ENCODE measurements at regions not wholly inside any gene's neighbourhood (a gene's known extent, or its start where the extent isn't known, plus 50 kb on each side); places are given as distances from the start of the nearest gene placed in this dataset.
A peak's percentile ranks its signal among the peaks of the same experiment; 100 is the strongest.

DNA sequence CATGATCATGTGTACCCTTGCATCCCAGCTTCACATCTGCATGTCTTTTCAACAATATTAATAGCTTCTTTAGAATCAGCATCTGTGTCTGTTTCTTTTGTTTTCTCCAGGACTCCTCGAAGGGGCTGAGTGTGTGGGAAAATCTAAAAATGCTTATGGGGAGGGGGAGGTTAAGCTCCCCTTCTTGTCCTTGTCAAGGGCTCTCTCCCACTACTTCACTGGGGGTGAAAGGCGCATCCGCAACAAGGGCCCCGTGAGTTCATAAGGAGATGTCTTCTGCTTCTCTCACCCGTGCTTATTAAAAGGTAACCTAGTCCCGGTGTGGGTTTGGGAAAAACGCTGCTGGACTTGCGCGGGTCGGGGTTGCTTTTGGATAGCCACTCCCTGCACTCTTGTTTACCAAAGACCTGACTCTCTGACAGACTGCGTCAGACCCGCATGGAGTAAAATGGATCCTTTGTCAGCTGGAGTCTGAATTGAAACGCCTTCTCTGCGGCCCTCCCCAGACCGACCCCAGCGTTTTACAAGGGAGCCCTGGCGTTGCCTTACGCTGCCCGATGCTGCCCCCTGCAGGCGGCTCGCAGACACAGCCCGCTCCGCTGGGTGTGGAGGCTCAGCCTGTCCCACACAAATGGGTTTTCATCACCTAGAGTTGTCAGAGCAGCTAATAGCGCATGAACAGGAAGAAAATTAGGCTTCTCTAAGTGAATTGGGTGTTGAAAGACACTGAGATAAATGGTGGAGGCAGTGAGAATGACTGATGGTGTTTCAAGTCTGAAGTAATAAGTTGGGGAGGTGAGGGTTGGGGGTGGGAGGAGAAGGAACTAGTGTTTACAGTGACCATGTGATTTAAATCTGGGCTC is 53.8 kb downstream of the IER5 start:
- DNase-seq: peak; percentile 92

GRCh38 chr1:181143102-181143859 is 54.8 kb downstream of the IER5 start:
- DNase-seq: no peak

- no peak for DNase-seq
These were observed 55.7 kb downstream of the IER5 start for GRCh38 chr1:181144238-181144637.

GRCh38 chr1:181148636-181149035 is 60.1 kb downstream of the IER5 start:
- no peak for DNase-seq

GRCh38 chr1:181149326-181150125 is 61.0 kb downstream of the IER5 start:
- peak; percentile 68 for DNase-seq

GRCh38 chr1:181150273-181150672 is 61.8 kb downstream of the IER5 start:
- no peak for DNase-seq

DNA sequence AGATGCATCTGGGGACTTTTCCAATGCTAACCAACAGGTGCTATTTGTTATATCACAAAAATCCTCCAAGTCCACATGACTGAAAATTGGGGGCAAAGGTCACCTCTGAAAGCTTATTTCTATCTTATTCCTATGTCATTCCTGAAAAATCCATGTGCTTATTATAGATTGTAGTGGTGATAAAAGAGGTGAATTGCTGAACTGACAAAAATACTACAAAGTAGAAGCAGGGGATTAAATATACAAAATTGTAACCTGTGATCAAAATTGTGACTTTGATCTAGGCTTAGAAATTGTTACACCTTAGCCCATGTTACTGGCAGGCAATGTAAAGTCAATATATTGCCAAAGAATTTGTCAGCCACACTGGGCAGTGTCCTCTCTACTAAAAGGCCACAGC is 62.3 kb downstream of the IER5 start:
- DNase-seq: no peak

GRCh38 chr1:181151378-181152326 is 63.2 kb downstream of the IER5 start:
- no peak for DNase-seq

- DNase-seq: no peak
These were observed 64.6 kb downstream of the IER5 start for GRCh38 chr1:181152892-181153633.

DNA sequence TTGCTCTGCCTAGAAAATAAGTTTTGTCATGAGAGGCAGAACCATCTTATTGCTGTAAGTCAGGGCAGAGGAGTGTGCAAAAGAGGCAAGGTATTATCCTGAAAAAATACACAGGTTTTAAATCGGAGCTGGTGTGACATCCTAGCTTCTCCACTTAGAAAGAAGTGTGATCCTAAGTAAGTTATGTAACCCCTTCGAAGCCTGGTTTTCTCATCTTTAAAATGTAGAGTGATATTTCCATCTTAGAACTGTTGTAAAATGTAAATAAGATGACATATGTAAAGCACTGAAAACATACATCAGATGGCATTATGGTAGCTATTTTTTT is 65.1 kb downstream of the IER5 start:
- DNase-seq: no peak

DNA sequence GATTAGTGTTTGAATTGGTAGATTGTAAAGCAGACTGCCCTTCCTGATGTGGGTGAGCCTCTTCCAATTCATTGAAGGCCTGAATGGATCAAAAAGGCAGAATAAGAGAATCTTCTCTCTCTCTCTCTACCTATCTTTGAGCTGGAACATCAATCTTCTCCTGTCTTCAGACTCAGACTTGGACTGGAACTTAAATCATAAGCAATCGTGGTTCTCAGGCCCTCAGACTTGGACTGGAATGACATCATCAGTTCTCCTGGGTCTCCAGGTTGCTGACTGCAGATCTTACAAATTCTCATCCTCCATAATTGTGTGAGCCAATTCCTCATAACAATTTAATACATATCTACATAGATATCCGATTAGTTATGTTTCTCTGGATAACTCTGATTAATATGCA is 66.8 kb downstream of the IER5 start:
- DNase-seq: no peak

DNA sequence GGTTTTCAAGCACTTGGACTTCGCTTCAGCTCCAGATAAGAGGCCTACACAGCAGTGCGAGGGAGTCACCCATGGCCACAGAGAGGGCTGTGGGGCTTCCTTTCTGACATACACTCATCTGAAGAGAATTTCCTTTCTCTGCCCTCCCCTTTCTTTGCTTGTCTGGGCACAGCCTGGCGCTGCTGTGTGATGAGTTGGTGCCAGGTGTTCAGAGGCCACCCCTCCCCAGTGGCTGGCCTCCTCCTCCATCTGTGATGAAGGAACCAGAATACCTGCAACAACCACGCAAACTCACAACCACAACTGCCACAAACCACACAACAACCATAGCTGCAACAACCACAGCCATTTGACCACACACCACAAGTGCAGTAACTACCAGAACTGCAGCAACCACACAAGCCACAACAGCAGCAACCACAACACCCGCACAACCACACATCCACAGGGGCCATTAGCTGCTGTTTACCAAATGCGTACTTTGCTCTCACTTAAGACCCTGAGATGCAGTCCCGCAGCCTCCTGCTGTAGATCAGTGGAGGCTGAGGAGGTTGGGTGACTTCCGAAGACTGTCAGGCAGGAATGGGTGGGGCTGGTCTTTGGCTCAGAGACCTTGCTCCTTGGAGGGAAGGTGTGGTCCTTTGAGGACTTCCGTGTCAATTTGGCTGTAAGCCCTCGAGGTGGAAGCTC is 71.1 kb downstream of the IER5 start:
- peak; percentile 53 for DNase-seq

DNA sequence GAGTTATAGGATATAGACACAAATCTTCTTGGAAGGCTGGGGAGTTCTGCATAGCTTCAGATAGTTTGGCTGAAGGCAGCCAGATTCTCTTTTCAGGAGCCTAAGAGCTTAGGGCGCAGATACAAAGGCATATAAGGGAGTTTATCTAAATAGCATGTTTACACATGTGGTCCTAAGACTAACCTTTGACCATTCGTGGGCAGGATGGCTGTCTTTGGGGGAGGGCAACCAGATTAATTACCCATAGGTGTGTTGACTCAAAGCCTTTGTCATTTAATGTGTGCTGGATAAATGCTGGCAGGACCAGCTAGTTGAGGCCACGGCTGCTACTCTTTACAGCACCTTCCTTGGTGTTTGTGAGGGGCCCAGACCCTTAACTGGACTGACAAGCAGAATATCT is 71.8 kb downstream of the IER5 start:
- DNase-seq: no peak

DNA sequence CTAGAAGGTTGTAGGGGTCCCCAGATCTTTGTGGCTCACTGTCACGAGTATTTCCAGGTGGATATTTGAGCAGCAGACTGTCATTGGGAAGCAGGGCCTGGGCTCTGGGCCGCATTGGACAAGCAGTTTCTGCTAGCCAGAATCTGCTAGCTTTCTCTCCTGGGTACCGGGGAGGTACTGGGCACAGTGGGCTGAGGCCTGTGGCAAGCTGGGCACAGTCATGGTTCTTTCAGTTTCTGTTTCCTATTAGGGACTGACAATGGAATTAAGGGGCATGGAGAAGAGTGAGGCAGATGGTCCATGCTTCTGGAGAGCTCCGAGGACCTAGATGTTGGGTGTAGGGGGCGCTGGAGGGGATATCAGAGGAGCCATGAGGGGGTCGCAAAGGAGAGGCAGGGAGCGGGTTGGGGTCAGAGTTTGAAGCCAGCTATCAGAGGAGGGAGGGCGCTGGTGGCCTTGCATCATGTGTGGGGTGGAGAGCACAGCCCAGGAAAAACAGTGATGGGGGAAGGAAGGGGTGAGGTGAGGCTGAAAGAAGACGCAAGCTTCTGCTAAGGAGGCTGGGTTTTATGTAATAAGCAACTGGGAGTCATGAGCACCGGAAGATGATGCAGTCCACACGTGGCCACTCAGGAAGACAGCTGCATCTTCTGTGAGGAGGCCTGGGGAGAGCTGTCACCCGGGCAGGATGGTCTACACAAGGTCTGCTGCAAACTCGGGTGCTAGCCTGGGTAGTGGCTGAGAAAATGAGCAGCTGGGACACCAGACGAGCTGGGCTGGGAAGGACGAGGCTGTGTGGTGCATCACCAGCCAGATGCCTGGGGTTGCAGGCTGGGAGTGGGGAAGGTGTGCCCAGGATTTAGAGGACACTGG is 72.7 kb downstream of the IER5 start:
- DNase-seq: no peak

DNA sequence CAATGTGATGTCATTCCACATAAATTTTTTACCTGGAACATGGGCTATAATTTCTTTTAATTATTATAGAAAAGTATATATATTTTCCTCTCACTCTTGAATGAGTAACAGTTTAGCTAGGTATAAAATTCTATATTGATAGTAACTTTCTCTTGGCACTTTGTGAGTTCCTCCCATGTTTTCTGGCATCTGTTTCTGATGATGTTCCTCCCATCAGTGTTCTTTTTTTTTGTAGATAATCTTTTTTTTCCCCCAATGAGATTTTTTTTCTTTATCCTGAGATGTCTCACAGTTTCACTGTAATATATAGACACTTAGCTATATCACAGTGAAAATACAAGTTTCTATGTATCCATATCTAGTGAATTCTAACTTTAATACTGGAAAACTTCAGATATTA is 75.2 kb downstream of the IER5 start:
- DNase-seq: no peak

GRCh38 chr1:181166377-181167196 is 78.1 kb downstream of the IER5 start:
- DNase-seq: peak; percentile 75

- no peak for DNase-seq
These were observed 80.9 kb downstream of the IER5 start for GRCh38 chr1:181169281-181169865.

- DNase-seq: no peak
These were observed 81.7 kb downstream of the IER5 start for GRCh38 chr1:181170194-181170593.

GRCh38 chr1:181172082-181172481 is 83.6 kb downstream of the IER5 start:
- DNase-seq: no peak

All from activated naive CD4-positive, alpha-beta T cell treated with Interleukin-2 at 50 U/mL for 16 hours (primary cell).